Bronchial epithelial cell (primary cell): ENCODE measurements at regions not wholly inside any gene's neighbourhood (a gene's known extent, or its start where the extent isn't known, plus 50 kb on each side); places are given as distances from the start of the nearest gene placed in this dataset.

ENCODE experiments used
- DNase-seq: peaks from one replicate; pipeline ENCODE4 v3.0.0-alpha.2; 2010; ENCODE audit warnings: low read depth
- FAIRE-seq: peaks from 2 replicates; lab custom pipeline; 2011; peaks lifted over from hg19 to GRCh38; lab: Jason Lieb, UNC
- H3K27me3 ChIP-seq: 2 replicates; pipeline ENCODE4 v1.5.1; 2011; ENCODE audit warnings: low read length; ENCODE audit not compliant: control insufficient read depth, insufficient read depth
- H3K36me3 ChIP-seq: 2 replicates; pipeline ENCODE4 v1.5.1; 2011; ENCODE audit warnings: low read length; ENCODE audit not compliant: control insufficient read depth, insufficient read depth
- H3K4me3 ChIP-seq: 2 replicates; pipeline ENCODE4 v1.5.1; 2011; ENCODE audit warnings: mild to moderate bottlenecking, low read depth, low read length, control low read depth
- CTCF ChIP-seq: IDR thresholded peaks from 2 replicates; pipeline ENCODE4 v1.5.1; 2011; ENCODE audit warnings: mild to moderate bottlenecking, moderate library complexity, low read length, control low read depth, inconsistent platforms; ENCODE audit not compliant: insufficient read depth, severe bottlenecking

DNA sequence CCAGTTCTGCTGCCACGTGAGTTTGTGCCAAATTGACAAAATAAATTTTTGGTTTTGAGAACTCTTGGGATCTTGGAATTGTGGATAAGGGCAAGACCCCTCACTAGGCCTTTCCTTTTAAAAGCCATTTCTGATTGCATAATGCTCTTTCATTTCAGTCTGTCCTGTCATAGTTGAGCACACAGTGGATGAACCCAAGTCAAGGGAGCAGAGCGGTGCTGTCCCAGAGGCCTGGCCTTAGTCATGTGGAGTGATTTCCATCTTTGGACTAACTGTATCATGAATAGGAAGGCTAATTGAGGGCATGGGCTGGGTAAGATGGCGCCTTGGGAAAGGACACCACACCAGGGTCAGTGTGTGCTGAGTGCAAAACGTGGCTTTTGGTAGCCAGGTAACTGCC, 304.0 kb downstream of the UACA start:
- no peak for FAIRE-seq
- no peak for DNase-seq
- no peaks in the 10 kb centered on the region for H3K36me3 ChIP-seq
- no peak for TF ChIP-seq CTCF
- H3K4me3 ChIP-seq, result no peak overlapping the region
- H3K27me3 ChIP-seq, result peaks cover 12% of the 10 kb centered on the region

DNA sequence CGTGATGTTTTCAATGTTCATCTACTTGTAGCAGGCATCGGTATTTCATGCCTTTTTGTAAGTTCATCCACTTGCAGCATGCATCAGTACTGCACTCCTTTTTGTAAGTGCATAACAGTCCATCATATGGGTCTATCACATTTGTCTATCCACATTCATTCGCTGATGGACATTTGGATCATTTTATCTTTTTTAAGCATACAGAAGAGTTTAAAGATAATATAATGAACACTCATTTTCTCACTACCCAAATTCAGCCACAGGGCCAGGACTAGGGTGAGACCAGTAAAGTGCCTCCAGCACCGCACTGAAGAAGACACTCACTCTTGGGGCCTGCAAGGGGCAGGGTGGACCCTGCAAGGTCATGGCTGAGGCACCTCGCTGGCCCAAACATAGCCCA, 309.6 kb downstream of the UACA start:
- Histone ChIP-seq H3K4me3 (no peak overlapping the region), H3K27me3 (peaks cover 5% of the 10 kb centered on the region), H3K36me3 (no peaks in the 10 kb centered on the region)
- no peak for FAIRE-seq
- DNase-seq, result no peak
- TF ChIP-seq CTCF, result no peak

DNA sequence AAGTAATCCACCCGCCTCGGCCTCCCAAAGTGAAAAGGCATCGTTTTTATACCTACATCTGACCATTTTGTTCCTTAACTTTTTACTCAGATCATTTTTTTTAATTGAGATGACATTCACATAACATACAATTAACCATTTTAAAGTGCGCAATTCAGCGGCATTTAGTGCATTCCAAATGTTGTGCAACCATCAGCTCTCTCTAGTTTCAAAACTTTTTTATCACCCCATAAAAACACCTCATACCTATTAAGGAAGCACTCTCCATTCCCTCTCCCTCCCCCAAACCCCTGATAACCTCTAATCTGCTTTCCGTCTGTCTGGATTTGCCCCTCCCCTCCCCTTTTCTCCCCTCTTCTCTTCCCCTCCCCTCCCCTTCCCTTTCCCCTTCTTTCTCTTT, 310.1 kb downstream of the UACA start:
- no peak for TF ChIP-seq CTCF
- FAIRE-seq, result no peak

DNA sequence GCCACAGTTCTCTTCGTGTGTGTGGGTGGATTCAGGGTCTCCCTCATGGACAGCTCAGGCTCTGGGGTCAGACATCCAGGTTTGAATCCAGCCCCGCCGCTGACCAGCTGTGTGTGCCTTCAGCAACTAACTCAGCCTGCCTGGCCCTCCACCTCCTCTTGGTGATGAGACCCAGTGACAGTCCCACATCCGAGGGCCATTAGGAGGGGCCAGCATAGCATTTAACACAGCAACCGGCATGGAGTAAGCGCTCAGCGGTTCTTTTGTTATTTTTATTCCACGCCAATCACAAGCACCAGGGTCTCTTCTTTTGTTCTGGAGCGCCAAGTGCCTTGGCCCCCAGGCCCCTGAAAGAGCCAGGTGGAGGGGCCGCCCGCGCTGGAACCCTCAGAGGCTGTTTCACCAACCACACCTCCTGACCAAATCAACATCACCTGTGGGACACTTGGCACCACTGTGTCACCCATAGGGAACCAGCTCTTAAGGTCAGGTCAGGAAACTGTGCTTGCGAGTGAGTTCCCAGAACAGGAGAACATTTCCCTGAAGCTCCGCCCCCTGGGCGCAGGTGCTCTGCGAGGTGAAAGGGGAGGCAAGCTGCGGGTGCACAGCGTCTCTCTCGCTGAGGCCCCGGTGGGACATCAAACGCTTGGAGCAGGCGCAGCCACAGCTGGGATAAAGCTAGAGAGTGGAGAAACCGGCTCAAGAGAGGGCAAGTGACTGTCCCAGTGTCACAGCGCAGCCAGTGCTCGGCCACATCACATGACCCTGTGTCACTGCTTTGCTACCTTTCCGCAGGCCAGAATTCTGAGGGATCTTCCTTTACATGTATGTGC, 311.3 kb downstream of the UACA start:
- Histone ChIP-seq H3K4me3 (no peak overlapping the region), H3K27me3 (peaks cover 18% of the 10 kb centered on the region), H3K36me3 (no peaks in the 10 kb centered on the region)
- FAIRE-seq (no peak), DNase-seq (no peak)
- TF ChIP-seq CTCF, result no peak

More for the DNA sequence above, 310.1 kb downstream of the UACA start:
- no peaks in the 10 kb centered on the region for H3K36me3 ChIP-seq
- H3K27me3 ChIP-seq, result peaks cover 10% of the 10 kb centered on the region
- no peak for DNase-seq
- H3K4me3 ChIP-seq, result no peak overlapping the region

DNA sequence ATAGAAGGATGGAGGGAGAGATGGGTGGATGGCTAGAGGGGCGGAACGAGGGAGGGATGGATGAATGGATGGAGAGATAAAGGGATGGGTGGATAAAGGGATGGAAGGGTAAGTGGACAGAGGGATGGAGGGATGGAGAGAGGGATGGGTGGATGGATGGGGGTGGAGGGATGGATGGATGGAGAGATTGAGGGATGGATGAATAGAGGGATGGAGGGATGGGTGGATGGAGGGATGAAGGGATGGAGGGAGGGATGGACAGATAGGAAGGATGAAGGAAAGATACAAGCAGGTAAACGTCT, 313.3 kb downstream of the UACA start:
- DNase-seq, result no peak
- FAIRE-seq, result no peak
- Histone ChIP-seq H3K27me3 (peaks cover 22% of the 10 kb centered on the region), H3K36me3 (no peaks in the 10 kb centered on the region), H3K4me3 (no peak overlapping the region)
- no peak for TF ChIP-seq CTCF
